Activated T-cell treated with anti-CD3 and anti-CD28 coated beads, Interleukin-2, amount 50 U/mL, for 24 hours (primary cell): ENCODE measurements at regions not wholly inside any gene's neighbourhood (a gene's known extent, or its start where the extent isn't known, plus 50 kb on each side); places are given as distances from the start of the nearest gene placed in this dataset.

Experiments
- DNase-seq: peaks from one replicate; pipeline ENCODE4 v3.0.0-alpha.2; 2020
- H3K27ac Mint-ChIP-seq: 2 replicates; pipeline ENCODE4 v1.8.0; 2020; ENCODE audit warnings: mild to moderate bottlenecking, mixed read lengths
- H3K27me3 Mint-ChIP-seq: 2 replicates; pipeline ENCODE4 v1.8.0; 2020; ENCODE audit warnings: mixed read lengths
- H3K36me3 Mint-ChIP-seq: 2 replicates; pipeline ENCODE4 v1.8.0; 2020; ENCODE audit warnings: low read depth, mixed read lengths
- H3K4me1 Mint-ChIP-seq: 2 replicates; pipeline ENCODE4 v1.8.0; 2020; ENCODE audit warnings: low read depth, mixed read lengths
- H3K4me3 Mint-ChIP-seq: 2 replicates; pipeline ENCODE4 v1.8.0; 2020; ENCODE audit warnings: mild to moderate bottlenecking, moderate library complexity, mixed read lengths
- H3K9me3 Mint-ChIP-seq: 2 replicates; pipeline ENCODE4 v1.8.0; 2020; ENCODE audit warnings: mixed read lengths

DNA sequence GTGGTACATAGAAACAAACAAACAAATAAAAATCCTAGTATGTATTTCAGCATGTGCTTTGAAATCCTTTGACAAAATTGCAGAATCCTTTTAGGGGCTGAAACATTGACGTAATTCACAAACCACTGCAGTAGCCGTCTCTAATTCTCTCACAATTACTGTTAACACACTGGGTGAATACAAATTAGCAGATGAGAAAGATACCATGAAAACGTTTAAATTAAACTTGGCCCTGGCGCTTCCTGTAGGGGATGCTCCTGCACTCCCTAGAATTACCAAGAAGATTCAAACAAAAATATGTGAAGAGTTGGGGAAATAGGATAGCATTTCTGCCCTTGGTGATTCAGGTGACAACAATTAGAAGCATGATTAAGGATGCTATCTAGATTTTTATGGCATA is 772.5 kb upstream of the PRKX start:
- no peak overlapping the region for H3K4me3 Mint-ChIP-seq
- H3K36me3 Mint-ChIP-seq, result no peaks in the 10 kb centered on the region
- H3K4me1 Mint-ChIP-seq, result no peaks in the 10 kb centered on the region
- peaks cover 3% of the 10 kb centered on the region for H3K9me3 Mint-ChIP-seq
- H3K27ac Mint-ChIP-seq, result no peak overlapping the region
- no peaks in the 10 kb centered on the region for H3K27me3 Mint-ChIP-seq
- no peak for DNase-seq

DNA sequence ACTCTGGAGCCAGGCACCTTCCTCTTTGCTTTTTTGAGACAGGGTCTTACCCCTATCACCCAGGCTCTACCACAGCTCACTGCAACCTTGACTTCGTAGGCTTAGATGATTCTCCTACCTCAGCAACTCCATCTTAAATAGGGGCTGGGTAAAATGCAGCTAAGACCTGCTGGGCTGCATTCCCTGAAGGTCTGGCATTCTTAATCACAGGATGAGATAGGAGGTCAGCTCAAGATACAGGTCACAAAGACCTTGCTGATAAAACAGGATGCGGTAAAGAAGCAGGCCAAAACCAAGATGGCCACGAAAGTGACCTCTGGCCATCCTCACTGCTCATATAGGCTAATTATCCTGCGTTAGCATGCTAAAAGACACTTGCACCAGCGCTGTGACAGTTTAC is 770.8 kb upstream of the PRKX start:
- no peak for DNase-seq
- H3K9me3 Mint-ChIP-seq, result peaks cover 3% of the 10 kb centered on the region
- H3K27me3 Mint-ChIP-seq, result no peaks in the 10 kb centered on the region
- no peak overlapping the region for H3K27ac Mint-ChIP-seq
- H3K36me3 Mint-ChIP-seq, result no peaks in the 10 kb centered on the region
- no peaks in the 10 kb centered on the region for H3K4me1 Mint-ChIP-seq
- no peak overlapping the region for H3K4me3 Mint-ChIP-seq

- no peak for DNase-seq
- no peaks in the 10 kb centered on the region for H3K36me3 Mint-ChIP-seq
These were observed 738.1 kb upstream of the PRKX start for GRCh38 chrX:4451591-4451990.

GRCh38 chrX:4450177-4450576 is 736.7 kb upstream of the PRKX start:
- H3K27ac Mint-ChIP-seq, result no peak overlapping the region
- no peak overlapping the region for H3K4me3 Mint-ChIP-seq
- H3K4me1 Mint-ChIP-seq, result no peaks in the 10 kb centered on the region
- DNase-seq, result no peak
- no peaks in the 10 kb centered on the region for H3K27me3 Mint-ChIP-seq
- no peaks in the 10 kb centered on the region for H3K36me3 Mint-ChIP-seq
- peaks cover 7% of the 10 kb centered on the region for H3K9me3 Mint-ChIP-seq

More at GRCh38 chrX:4451591-4451990, 738.1 kb upstream of the PRKX start:
- peaks cover 7% of the 10 kb centered on the region for H3K9me3 Mint-ChIP-seq
- H3K27ac Mint-ChIP-seq, result no peak overlapping the region
- no peak overlapping the region for H3K4me3 Mint-ChIP-seq
- H3K4me1 Mint-ChIP-seq, result no peaks in the 10 kb centered on the region
- H3K27me3 Mint-ChIP-seq, result no peaks in the 10 kb centered on the region

GRCh38 chrX:4435905-4436304 is 722.5 kb upstream of the PRKX start:
- Mint-ChIP-seq H3K27ac (no peak overlapping the region), H3K36me3 (no peaks in the 10 kb centered on the region), H3K4me1 (no peaks in the 10 kb centered on the region), H3K4me3 (no peak overlapping the region), H3K9me3 (no peaks in the 10 kb centered on the region), H3K27me3 (no peaks in the 10 kb centered on the region)
- no peak for DNase-seq

DNA sequence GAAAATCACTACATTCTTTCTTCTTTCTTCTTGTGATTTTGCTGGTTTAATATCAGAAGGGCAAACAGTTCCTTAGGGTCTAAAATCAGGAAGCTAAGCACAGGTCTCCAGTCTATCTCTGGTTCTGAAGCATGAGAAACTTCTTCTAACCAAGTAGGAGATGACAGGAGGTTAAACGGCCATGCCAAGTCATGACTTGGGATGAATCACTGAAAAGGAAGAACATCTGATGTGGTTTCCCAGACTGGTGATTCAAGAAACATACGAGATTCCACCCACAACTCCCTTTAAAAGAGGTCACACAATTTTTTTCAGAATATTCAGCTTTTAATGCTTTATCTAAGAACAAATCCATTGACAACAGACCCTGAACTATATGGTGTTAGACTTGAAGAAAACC is 684.0 kb upstream of the PRKX start:
- H3K27me3 Mint-ChIP-seq, result no peaks in the 10 kb centered on the region
- no peak for DNase-seq
- H3K4me1 Mint-ChIP-seq, result no peaks in the 10 kb centered on the region
- no peak overlapping the region for H3K4me3 Mint-ChIP-seq
- no peaks in the 10 kb centered on the region for H3K36me3 Mint-ChIP-seq
- H3K27ac Mint-ChIP-seq, result no peak overlapping the region
- H3K9me3 Mint-ChIP-seq, result no peaks in the 10 kb centered on the region

DNA sequence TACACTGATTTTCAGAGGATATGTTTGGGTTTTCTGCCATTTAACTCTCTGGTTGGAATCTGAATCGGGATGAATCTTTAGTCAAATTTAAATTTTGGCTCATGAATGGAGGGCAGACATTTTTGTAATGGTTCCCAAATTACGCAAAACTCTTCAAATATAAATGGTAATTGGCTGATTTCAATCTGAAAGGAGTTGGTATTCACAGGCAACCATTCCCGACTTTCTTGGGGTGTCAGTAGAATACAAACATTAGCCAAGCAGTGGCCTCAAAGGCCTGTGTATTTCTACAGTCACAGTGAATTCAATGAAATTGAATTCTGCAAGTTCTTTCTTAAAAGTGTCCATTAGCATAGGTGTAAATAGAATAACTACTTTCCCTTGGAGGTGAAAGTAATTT is 668.8 kb upstream of the PRKX start:
- Mint-ChIP-seq H3K27ac (no peak overlapping the region), H3K4me3 (no peak overlapping the region), H3K9me3 (peaks cover 15% of the 10 kb centered on the region), H3K4me1 (no peaks in the 10 kb centered on the region), H3K27me3 (no peaks in the 10 kb centered on the region), H3K36me3 (no peaks in the 10 kb centered on the region)
- no peak for DNase-seq

- H3K4me1 Mint-ChIP-seq, result no peaks in the 10 kb centered on the region
- H3K27ac Mint-ChIP-seq, result no peak overlapping the region
These were observed 667.3 kb upstream of the PRKX start for GRCh38 chrX:4380710-4381109.

GRCh38 chrX:4379071-4379470 is 665.6 kb upstream of the PRKX start:
- no peaks in the 10 kb centered on the region for H3K4me1 Mint-ChIP-seq
- no peak overlapping the region for H3K27ac Mint-ChIP-seq
- H3K9me3 Mint-ChIP-seq, result peaks cover 20% of the 10 kb centered on the region
- H3K27me3 Mint-ChIP-seq, result no peaks in the 10 kb centered on the region
- H3K36me3 Mint-ChIP-seq, result no peaks in the 10 kb centered on the region
- H3K4me3 Mint-ChIP-seq, result no peak overlapping the region
- DNase-seq, result no peak

More at GRCh38 chrX:4380710-4381109, 667.3 kb upstream of the PRKX start:
- DNase-seq, result no peak
- no peaks in the 10 kb centered on the region for H3K36me3 Mint-ChIP-seq
- H3K4me3 Mint-ChIP-seq, result no peak overlapping the region
- H3K27me3 Mint-ChIP-seq, result no peaks in the 10 kb centered on the region
- H3K9me3 Mint-ChIP-seq, result peaks cover 18% of the 10 kb centered on the region

DNA sequence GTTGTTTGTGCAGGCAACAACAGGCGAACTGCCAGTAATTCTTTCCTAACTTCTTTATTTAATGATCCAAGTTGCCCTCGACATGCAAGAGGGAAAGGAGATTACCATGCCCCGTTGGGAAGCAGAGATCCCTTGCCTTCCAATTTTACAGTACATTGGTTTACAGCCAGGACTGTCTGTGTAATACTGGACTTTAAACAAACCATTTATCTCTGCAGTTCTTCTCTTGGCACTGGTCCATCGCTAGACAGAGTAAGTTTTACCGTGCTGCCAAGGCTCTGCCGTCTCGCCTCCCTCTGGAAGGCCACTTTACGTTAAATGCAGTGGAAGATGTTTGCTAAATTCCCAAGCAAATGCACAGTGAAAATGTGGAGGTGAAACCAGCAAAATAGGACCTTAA is 660.3 kb upstream of the PRKX start:
- no peak for DNase-seq
- no peaks in the 10 kb centered on the region for H3K4me1 Mint-ChIP-seq
- no peaks in the 10 kb centered on the region for H3K27me3 Mint-ChIP-seq
- no peak overlapping the region for H3K27ac Mint-ChIP-seq
- H3K9me3 Mint-ChIP-seq, result peaks cover 23% of the 10 kb centered on the region
- H3K4me3 Mint-ChIP-seq, result no peak overlapping the region
- H3K36me3 Mint-ChIP-seq, result no peaks in the 10 kb centered on the region

DNA sequence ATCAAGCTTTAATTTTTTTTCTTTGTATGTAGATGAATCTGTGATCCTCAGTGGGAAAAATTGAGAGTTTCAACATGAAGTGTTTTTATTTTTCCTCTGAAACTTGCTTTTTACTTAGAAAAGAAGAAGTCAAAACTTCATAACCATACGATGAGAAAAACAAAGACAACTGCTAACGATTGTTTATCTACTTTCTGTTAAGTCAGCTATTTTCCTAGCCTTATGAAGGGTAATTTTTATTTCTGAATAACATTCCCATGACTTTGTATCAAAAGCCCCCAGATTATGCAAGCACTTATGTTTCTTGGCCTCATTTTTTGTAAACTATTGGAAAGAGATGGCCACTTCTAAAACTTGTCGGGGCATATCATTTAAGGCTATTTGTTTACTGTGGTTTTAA is 645.1 kb upstream of the PRKX start:
- Mint-ChIP-seq H3K4me1 (no peaks in the 10 kb centered on the region), H3K27ac (no peak overlapping the region), H3K36me3 (no peaks in the 10 kb centered on the region), H3K4me3 (no peak overlapping the region), H3K27me3 (no peaks in the 10 kb centered on the region), H3K9me3 (peaks cover 5% of the 10 kb centered on the region)
- DNase-seq, result no peak

DNA sequence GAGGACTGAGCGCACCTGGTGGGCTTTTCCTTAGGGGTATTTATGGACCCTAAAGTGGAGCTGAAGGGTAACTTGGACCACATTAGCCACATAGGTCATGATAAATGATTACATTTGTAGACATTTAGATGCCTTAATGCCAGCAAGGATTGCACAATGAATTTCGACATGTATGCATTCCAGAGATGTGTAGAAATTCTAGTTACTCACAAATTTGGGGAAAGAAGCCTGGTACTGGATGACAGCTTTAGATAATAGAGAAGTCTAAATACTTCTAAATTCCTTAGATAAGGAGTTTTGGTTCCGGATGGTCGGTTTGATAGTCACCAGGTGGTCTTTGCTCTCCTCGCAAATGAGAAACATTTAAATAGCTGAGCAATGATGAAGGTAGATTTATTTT is 609.5 kb upstream of the PRKX start:
- peaks cover 8% of the 10 kb centered on the region for H3K9me3 Mint-ChIP-seq
- H3K4me3 Mint-ChIP-seq, result no peak overlapping the region
- no peaks in the 10 kb centered on the region for H3K4me1 Mint-ChIP-seq
- DNase-seq, result no peak
- no peaks in the 10 kb centered on the region for H3K36me3 Mint-ChIP-seq
- no peak overlapping the region for H3K27ac Mint-ChIP-seq
- H3K27me3 Mint-ChIP-seq, result no peaks in the 10 kb centered on the region

DNA sequence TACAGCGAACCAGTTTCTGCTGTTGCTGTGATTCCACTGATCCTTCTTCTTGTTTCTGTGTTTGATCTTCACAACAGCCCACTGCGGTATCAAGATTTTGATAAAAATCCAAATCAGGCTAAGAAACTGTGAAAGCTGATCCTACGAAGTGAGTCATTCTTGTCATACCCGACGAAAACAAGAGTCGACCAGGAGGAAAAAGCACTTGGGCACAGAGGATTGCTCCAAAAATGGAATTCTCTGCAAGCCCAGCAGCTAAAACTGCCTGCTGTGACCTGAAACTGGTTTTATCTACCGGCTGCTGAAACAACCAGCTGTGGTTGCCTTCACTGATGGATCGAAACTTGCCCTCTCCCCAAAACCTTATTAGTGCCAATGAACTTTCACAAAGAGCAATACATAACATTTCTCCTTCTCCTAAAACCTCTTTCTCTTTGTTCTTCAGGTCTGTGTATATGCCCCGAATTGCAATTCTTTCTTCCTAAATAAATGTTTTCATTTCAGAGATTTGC is 607.0 kb upstream of the PRKX start:
- H3K27ac Mint-ChIP-seq, result no peak overlapping the region
- H3K4me3 Mint-ChIP-seq, result no peak overlapping the region
- H3K4me1 Mint-ChIP-seq, result no peaks in the 10 kb centered on the region
- no peaks in the 10 kb centered on the region for H3K27me3 Mint-ChIP-seq
- H3K9me3 Mint-ChIP-seq, result peaks cover 8% of the 10 kb centered on the region
- H3K36me3 Mint-ChIP-seq, result no peaks in the 10 kb centered on the region
- DNase-seq, result no peak

- DNase-seq, result no peak
- H3K4me3 Mint-ChIP-seq, result no peak overlapping the region
- H3K36me3 Mint-ChIP-seq, result no peaks in the 10 kb centered on the region
- no peak overlapping the region for H3K27ac Mint-ChIP-seq
- no peaks in the 10 kb centered on the region for H3K27me3 Mint-ChIP-seq
- H3K9me3 Mint-ChIP-seq, result peaks cover 7% of the 10 kb centered on the region
- H3K4me1 Mint-ChIP-seq, result no peaks in the 10 kb centered on the region
These were observed 602.4 kb upstream of the PRKX start for GRCh38 chrX:4315891-4316290.

DNA sequence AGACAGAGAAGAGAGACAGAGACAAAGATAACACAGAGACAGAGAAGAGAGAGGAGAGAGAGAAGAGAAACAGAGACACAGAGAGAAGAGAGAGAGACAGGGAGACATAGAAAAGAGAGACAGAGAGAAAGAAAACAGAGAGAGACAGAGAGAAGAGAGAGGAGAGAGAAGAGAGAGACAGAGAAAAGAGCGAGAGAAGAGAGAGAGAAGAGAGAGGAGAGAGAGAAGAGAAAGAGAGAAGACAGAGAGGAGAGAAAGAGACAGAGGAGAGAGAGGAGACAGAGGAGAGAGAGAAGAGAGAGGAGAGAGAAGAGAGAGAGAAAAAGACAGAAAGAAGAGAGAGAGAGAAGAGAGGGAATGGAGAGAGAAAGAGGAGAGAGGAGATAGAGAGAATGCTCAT is 601.1 kb upstream of the PRKX start:
- Mint-ChIP-seq H3K27ac (no peak overlapping the region), H3K4me1 (no peaks in the 10 kb centered on the region), H3K36me3 (no peaks in the 10 kb centered on the region), H3K27me3 (no peaks in the 10 kb centered on the region), H3K9me3 (peaks cover 7% of the 10 kb centered on the region), H3K4me3 (no peak overlapping the region)
- DNase-seq, result no peak

DNA sequence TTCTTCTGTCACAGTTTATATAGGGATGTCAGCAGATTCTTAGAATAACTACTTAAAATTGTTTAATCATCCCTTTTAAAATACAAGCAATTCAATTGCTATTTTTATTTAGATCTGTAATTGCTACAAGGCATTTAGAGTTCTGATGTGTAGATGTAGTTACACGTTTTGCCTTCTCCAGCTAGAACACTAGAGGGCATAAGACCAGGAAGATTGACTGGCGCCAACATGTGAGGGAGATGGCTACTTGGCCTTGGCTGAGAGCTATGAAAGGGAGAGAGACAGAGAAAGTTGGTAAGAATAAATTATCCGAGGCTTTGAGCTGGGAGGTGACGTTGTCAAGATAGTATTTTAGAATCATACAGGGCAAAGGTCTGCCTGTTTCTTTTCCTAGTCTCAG is 563.7 kb upstream of the PRKX start:
- H3K9me3 Mint-ChIP-seq, result peaks cover 9% of the 10 kb centered on the region
- H3K4me1 Mint-ChIP-seq, result no peaks in the 10 kb centered on the region
- H3K27me3 Mint-ChIP-seq, result no peaks in the 10 kb centered on the region
- no peak overlapping the region for H3K4me3 Mint-ChIP-seq
- H3K27ac Mint-ChIP-seq, result no peak overlapping the region
- H3K36me3 Mint-ChIP-seq, result no peaks in the 10 kb centered on the region
- DNase-seq, result no peak
